ENCODE measurements at regions not wholly inside any gene's neighbourhood (a gene's known extent, or its start where the extent isn't known, plus 50 kb on each side); places are given as distances from the start of the nearest gene placed in this dataset.

DNA sequence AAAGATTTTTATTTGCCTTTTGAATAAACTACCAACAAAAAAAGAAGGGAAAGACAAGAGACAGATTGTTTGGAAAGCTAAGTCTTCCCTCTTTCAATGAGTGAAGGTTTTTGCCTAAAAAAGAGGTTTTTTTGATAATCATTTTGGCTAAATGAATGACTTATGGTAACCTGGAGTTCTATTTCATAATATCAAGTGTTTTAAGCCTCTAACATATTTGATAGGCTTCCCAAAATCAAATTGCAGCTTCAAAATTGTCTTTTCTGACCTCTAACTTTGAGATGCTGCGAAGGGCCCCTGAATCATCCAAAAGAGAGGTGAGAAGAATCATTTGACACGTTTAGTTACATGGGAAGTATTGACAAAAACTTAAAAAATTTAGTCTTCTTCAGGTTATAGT is 53.0 kb upstream of the NAMPT start:
- no peak for DNase-seq

DNA sequence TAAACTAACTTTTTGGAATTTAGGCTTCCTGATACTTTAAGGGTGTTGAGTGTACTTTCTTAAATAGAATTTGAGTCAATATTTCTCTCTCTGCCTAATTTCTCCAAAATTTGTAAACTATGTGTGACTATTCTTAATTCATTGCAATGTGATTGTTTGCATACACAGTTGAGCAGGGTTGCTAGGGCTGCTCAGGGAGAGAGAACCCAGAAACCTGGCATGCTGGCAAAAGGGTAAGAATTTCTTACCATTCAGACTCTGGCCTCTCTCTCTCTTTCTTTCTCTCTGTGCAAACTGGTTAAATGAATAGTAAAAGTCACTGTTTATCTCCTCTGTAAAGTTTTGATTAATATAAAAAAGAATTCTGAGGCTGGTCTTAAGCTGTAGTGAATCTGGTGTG is 51.0 kb upstream of the NAMPT start:
- DNase-seq: no peak
